GM10266 (cell line): ENCODE measurements at regions not wholly inside any gene's neighbourhood (a gene's known extent, or its start where the extent isn't known, plus 50 kb on each side); places are given as distances from the start of the nearest gene placed in this dataset.
"Not testable (repeated sequence)": the region's sequence is repeated elsewhere in the genome, so short reads cannot be mapped to it uniquely, and the experiment has no call there.

ENCODE experiments used
- DNase-seq: peaks from one replicate; pipeline ENCODE4 v3.0.0; 2012; ENCODE audit errors: extremely low spot score
- CTCF ChIP-seq: IDR thresholded peaks from 2 replicates; pipeline ENCODE4 v1.5.1; 2012; ENCODE audit warnings: mild to moderate bottlenecking, low read depth; ENCODE audit not compliant: control insufficient read depth, insufficient read depth; ENCODE audit errors: missing control alignments

- no peak for DNase-seq
- no peak for TF ChIP-seq CTCF
These were observed 72.1 kb upstream of the DGKB start for GRCh38 chr7:14974688-14975087.

- DNase-seq, result no peak
- TF ChIP-seq CTCF, result no peak
These were observed 71.3 kb upstream of the DGKB start for GRCh38 chr7:14973712-14974428.

GRCh38 chr7:14971678-14972077 lies 69.1 kb upstream of the DGKB start:
- DNase-seq, result not testable (repeated sequence)

GRCh38 chr7:14967376-14967775 lies 64.8 kb upstream of the DGKB start:
- DNase-seq, result not testable (repeated sequence)

- TF ChIP-seq CTCF, result no peak
- no peak for DNase-seq
These were observed 60.2 kb upstream of the DGKB start for GRCh38 chr7:14962778-14963177.

GRCh38 chr7:14960721-14961120 lies 58.2 kb upstream of the DGKB start:
- TF ChIP-seq CTCF, result no peak
- no peak for DNase-seq

GRCh38 chr7:14959339-14959738 lies 56.8 kb upstream of the DGKB start:
- no peak for TF ChIP-seq CTCF
- DNase-seq, result no peak

GRCh38 chr7:14954035-14954434 lies 51.5 kb upstream of the DGKB start:
- TF ChIP-seq CTCF, result no peak
- no peak for DNase-seq
